22Rv1 (cell line): ENCODE measurements at regions not wholly inside any gene's neighbourhood (a gene's known extent, or its start where the extent isn't known, plus 50 kb on each side); places are given as distances from the start of the nearest gene placed in this dataset.

Experiments used
- H3K27ac ChIP-seq: fragments of 450-650 bp; 2 replicates; pipeline ENCODE4 v1.5.1; 2017
- ZFX ChIP-seq: fragments of 450-650 bp; IDR thresholded peaks from 2 replicates; pipeline ENCODE4 v1.6.1; 2017; ENCODE audit warnings: antibody characterized with exemption, borderline replicate concordance
- TF ChIP-seq, protein P1 (sequence below): fragments of 450-650 bp; IDR thresholded peaks from 2 replicates; pipeline ENCODE4 v1.5.1; 2017; ENCODE audit warnings: mild to moderate bottlenecking

GRCh38 chr7:71019706-71020105 lies 112.2 kb upstream of the GALNT17 start:
- no peak overlapping the region for H3K27ac ChIP-seq
- TF ChIP-seq, protein P1, sequence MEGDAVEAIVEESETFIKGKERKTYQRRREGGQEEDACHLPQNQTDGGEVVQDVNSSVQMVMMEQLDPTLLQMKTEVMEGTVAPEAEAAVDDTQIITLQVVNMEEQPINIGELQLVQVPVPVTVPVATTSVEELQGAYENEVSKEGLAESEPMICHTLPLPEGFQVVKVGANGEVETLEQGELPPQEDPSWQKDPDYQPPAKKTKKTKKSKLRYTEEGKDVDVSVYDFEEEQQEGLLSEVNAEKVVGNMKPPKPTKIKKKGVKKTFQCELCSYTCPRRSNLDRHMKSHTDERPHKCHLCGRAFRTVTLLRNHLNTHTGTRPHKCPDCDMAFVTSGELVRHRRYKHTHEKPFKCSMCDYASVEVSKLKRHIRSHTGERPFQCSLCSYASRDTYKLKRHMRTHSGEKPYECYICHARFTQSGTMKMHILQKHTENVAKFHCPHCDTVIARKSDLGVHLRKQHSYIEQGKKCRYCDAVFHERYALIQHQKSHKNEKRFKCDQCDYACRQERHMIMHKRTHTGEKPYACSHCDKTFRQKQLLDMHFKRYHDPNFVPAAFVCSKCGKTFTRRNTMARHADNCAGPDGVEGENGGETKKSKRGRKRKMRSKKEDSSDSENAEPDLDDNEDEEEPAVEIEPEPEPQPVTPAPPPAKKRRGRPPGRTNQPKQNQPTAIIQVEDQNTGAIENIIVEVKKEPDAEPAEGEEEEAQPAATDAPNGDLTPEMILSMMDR, result no peak
- TF ChIP-seq ZFX, result no peak

DNA sequence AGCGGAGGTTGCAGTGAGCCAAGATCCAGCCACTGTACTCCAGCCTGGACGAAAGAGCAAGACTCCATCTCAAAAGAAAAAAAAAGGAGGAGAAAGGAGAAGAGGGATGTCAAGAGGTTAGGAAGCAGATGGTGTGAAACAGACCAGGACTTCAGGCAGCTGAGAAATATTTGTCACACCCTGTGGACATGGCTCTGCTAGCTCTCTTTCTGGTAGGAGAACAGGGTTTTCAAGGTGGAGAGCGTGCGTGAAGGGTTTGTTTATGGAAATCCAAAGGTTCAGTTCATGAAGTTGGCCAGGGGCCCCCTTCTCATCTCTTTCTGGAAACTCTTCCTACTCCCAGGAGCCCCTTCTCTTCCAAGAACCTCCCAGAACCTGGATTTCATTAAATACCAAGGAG lies 110.8 kb upstream of the GALNT17 start:
- no peak overlapping the region for H3K27ac ChIP-seq
- TF ChIP-seq, protein P1, result no peak
- TF ChIP-seq ZFX, result no peak

GRCh38 chr7:71026680-71027079 lies 105.3 kb upstream of the GALNT17 start:
- H3K27ac ChIP-seq, result no peak overlapping the region
- TF ChIP-seq, protein P1, result no peak
- no peak for TF ChIP-seq ZFX

DNA sequence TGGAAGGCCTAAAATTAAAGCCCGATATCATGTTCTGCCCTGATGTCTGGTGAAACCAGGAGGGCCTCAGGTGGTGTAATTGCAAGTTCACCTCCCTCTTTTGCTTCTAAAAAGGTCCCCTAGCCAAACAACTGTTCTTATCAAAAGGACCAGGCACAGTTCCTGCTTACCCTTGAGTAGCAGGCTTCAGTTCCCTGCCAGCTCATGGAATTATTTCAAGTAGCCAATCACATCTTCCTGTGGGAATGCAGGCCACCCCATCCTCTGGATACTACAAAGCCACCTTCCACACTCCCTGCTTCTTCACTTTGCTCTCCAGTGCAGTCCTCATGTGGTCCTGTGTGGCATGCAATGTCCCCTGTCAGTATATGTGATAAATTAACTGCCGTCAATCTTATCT lies 97.7 kb upstream of the GALNT17 start:
- no peak for TF ChIP-seq ZFX
- TF ChIP-seq, protein P1, result no peak
- H3K27ac ChIP-seq, result no peak overlapping the region

GRCh38 chr7:71042591-71042990 lies 89.4 kb upstream of the GALNT17 start:
- H3K27ac ChIP-seq, result no peak overlapping the region
- TF ChIP-seq, protein P1, result no peak
- TF ChIP-seq ZFX, result no peak

- no peak overlapping the region for H3K27ac ChIP-seq
- TF ChIP-seq, protein P1, result no peak
- TF ChIP-seq ZFX, result no peak
These were observed 81.5 kb upstream of the GALNT17 start for GRCh38 chr7:71050492-71050891.

DNA sequence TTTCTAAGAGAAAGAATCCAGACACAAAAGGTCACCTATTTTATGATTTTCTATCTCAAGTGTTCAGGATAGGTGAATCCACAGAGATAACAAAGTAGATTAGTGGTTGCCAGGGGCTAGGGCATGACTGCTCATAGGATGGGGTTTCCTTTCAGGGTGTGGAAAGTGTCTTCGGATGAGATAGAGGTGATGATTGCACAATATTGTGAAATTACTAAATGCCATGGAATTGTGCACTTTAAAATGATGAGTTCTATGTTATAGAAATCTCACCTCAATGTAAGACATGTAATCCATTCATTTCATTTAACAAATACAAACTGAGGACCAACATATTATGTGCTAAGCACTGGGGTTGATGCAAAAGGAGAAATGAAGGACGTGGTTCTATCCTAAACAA lies 76.4 kb upstream of the GALNT17 start:
- H3K27ac ChIP-seq, result no peak overlapping the region
- TF ChIP-seq, protein P1, result no peak
- TF ChIP-seq ZFX, result no peak
